ENCODE measurements at regions not wholly inside any gene's neighbourhood (a gene's known extent, or its start where the extent isn't known, plus 50 kb on each side); places are given as distances from the start of the nearest gene placed in this dataset.

DNA sequence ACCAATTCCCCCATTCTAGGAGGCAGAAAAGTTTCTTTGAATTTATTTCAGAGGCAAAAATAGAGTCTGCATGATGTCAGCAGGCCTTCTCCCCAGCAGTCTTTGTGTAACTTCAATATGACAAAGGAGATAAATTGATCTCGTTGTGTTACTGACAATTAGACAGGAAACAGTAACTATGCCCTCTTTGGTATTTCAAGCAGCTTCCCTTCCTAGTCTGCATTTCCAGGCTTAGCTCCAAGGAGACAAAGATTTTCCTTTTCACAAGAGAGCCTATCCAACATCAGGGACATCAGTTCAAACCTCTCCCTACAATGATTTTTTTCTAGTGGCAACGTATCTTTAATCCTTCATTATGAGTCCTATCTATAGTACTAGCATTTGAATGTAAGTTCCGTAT is 245.9 kb upstream of the HSF2 start (continued):
- TF ChIP-seq, protein P1, sequence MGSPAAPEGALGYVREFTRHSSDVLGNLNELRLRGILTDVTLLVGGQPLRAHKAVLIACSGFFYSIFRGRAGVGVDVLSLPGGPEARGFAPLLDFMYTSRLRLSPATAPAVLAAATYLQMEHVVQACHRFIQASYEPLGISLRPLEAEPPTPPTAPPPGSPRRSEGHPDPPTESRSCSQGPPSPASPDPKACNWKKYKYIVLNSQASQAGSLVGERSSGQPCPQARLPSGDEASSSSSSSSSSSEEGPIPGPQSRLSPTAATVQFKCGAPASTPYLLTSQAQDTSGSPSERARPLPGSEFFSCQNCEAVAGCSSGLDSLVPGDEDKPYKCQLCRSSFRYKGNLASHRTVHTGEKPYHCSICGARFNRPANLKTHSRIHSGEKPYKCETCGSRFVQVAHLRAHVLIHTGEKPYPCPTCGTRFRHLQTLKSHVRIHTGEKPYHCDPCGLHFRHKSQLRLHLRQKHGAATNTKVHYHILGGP (tag by site-specific recombination; IDR thresholded peaks at IDR 0.05) = no peak
- TF ChIP-seq, protein P2, sequence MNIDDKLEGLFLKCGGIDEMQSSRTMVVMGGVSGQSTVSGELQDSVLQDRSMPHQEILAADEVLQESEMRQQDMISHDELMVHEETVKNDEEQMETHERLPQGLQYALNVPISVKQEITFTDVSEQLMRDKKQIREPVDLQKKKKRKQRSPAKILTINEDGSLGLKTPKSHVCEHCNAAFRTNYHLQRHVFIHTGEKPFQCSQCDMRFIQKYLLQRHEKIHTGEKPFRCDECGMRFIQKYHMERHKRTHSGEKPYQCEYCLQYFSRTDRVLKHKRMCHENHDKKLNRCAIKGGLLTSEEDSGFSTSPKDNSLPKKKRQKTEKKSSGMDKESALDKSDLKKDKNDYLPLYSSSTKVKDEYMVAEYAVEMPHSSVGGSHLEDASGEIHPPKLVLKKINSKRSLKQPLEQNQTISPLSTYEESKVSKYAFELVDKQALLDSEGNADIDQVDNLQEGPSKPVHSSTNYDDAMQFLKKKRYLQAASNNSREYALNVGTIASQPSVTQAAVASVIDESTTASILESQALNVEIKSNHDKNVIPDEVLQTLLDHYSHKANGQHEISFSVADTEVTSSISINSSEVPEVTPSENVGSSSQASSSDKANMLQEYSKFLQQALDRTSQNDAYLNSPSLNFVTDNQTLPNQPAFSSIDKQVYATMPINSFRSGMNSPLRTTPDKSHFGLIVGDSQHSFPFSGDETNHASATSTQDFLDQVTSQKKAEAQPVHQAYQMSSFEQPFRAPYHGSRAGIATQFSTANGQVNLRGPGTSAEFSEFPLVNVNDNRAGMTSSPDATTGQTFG (tag by site-specific recombination; IDR thresholded peaks at IDR 0.05; ENCODE audit: borderline replicate concordance) = no peak
- no peak for TF ChIP-seq ZNF23 (tag by site-specific recombination; IDR thresholded peaks at IDR 0.05; ENCODE audit: borderline replicate concordance)

DNA sequence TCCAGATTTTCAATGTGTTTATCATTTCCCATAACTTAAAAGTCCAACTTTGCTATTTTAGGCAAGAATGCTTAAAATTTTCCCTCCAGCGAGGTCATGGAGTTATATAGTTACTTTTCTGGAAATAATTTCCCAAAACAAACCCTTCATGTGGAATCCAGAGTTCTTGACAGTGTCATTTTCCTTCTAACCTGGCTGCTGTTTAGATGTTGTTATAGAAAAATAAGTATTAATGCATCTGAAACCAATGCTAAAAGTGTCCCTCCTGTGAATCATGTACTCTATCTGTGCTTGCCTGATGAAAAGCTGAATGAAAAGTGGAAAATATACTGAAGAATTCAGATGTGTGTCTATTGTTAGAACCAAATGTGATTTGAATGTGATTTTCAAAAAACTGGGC is 245.3 kb upstream of the HSF2 start:
- no peak overlapping the region for H3K27ac ChIP-seq (ENCODE audit: extremely low read depth, low read depth, low read length)
- ChIA-PET POLR2A (no interaction called here), CTCF (interaction anchor here (0.9 kb wide), 1 partner anchor 31 kb away, joined by 3 read pairs; no protein-coding TSS in a partner anchor)
- no peaks in the 10 kb centered on the region for H3K4me1 ChIP-seq (ENCODE audit: control insufficient read depth, insufficient read depth, low read length)
- no peak overlapping the region for H3K4me3 ChIP-seq (ENCODE audit: low read depth, low read length)
- no peaks in the 10 kb centered on the region for H3K36me3 ChIP-seq (ENCODE audit: control insufficient read depth in 2 of 2, insufficient read depth in 1 of 2, low read length in 2 of 2)
- H3K9me3 ChIP-seq (ENCODE audit: control insufficient read depth, insufficient read depth, low read depth, low read length) = no peaks in the 10 kb centered on the region
- TF ChIP-seq RBAK (tag by site-specific recombination; IDR thresholded peaks at IDR 0.05) (no peak), ZBTB48 (tag by site-specific recombination; IDR thresholded peaks at IDR 0.05) (no peak), WT1 (tag by site-specific recombination; IDR thresholded peaks at IDR 0.05) (no peak), ZNF792 (tag by site-specific recombination; IDR thresholded peaks at IDR 0.05) (no peak), ZNF701 (tag by site-specific recombination; IDR thresholded peaks at IDR 0.05) (no peak), SP7 (tag by site-specific recombination; IDR thresholded peaks at IDR 0.05) (no peak), ZNF433 (tag by site-specific recombination; IDR thresholded peaks at IDR 0.05; ENCODE audit: low read depth) (no peak), ZNF341 (tag by site-specific recombination; IDR thresholded peaks at IDR 0.05; ENCODE audit: low read depth) (no peak), OSR2 (tag by site-specific recombination; IDR thresholded peaks at IDR 0.05) (no peak), HOXC10 (CRISPR knock-in tag; IDR thresholded peaks at IDR 0.05) (no peak)
- TF ChIP-seq, protein P2 (tag by site-specific recombination; IDR thresholded peaks at IDR 0.05; ENCODE audit: borderline replicate concordance) = no peak

DNA sequence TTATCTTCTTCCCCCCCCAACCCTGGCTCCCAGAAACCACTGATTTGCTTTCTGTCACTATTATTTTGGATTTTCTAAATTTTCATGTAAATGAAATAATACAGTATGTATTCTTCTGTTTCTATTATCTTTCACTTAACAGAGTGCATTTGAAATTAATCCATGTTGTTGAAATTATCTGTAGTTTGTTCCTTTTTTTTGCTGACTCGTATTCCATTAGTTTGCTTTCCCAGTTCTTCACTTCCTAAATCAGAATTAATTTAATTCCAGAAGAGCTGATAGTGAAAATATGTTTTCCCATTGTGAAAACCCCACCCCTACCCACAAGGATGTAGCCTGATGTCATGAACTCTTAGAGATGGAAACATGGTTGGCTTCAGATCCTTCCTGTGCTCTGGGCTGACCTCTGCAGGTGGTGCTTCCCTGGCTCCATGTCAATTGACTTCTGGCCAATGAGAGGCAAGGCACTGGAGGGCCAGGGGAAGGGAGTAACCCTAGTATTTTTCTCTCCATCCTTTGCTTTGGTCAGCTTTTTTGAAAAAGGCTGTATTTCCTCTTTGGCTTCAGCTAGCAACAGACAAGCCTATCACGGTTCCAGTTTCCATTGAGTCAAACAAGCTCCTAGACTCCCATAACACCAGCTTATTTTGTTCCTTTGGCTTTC is 244.4 kb upstream of the HSF2 start:
- CTCF ChIA-PET = interaction anchor here (0.9 kb wide), 1 partner anchor 30 kb away, joined by 3 read pairs; no protein-coding TSS in a partner anchor

More for the DNA sequence above, 244.4 kb upstream of the HSF2 start:
- POLR2A ChIA-PET = no interaction called here
- no peak overlapping the region for H3K4me3 ChIP-seq (ENCODE audit: low read depth, low read length)
- H3K27ac ChIP-seq (ENCODE audit: extremely low read depth, low read depth, low read length) = no peak overlapping the region
- no peaks in the 10 kb centered on the region for H3K9me3 ChIP-seq (ENCODE audit: control insufficient read depth, insufficient read depth, low read depth, low read length)
- no peaks in the 10 kb centered on the region for H3K4me1 ChIP-seq (ENCODE audit: control insufficient read depth, insufficient read depth, low read length)
- TF ChIP-seq ZSCAN23 (tag by site-specific recombination; IDR thresholded peaks at IDR 0.05) = no peak
- TF ChIP-seq SETDB1 (IDR thresholded peaks at IDR 0.05; ENCODE audit: insufficient read length, low read length) = no peak
- TF ChIP-seq, protein P3, sequence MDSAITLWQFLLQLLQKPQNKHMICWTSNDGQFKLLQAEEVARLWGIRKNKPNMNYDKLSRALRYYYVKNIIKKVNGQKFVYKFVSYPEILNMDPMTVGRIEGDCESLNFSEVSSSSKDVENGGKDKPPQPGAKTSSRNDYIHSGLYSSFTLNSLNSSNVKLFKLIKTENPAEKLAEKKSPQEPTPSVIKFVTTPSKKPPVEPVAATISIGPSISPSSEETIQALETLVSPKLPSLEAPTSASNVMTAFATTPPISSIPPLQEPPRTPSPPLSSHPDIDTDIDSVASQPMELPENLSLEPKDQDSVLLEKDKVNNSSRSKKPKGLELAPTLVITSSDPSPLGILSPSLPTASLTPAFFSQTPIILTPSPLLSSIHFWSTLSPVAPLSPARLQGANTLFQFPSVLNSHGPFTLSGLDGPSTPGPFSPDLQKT (IDR thresholded peaks at IDR 0.05; ENCODE audit: borderline replicate concordance, low read depth, low read length) = no peak
- no peak for TF ChIP-seq ZNF433 (tag by site-specific recombination; IDR thresholded peaks at IDR 0.05; ENCODE audit: low read depth)
- no peak for TF ChIP-seq TCF7L2 (IDR thresholded peaks at IDR 0.05; ENCODE audit: borderline replicate concordance, low read depth, low read length)
- TF ChIP-seq FEZF1 (tag by site-specific recombination; IDR thresholded peaks at IDR 0.05) = no peak
- TF ChIP-seq ZNF776 (tag by site-specific recombination; IDR thresholded peaks at IDR 0.05; ENCODE audit: borderline replicate concordance) = no peak
- no peak for TF ChIP-seq ZNF610 (tag by site-specific recombination; IDR thresholded peaks at IDR 0.05; ENCODE audit: borderline replicate concordance)
- TF ChIP-seq RBAK (tag by site-specific recombination; IDR thresholded peaks at IDR 0.05) = no peak
- H3K36me3 ChIP-seq (ENCODE audit: control insufficient read depth in 2 of 2, insufficient read depth in 1 of 2, low read length in 2 of 2) = no peaks in the 10 kb centered on the region
